H1 (cell line): ENCODE measurements at regions not wholly inside any gene's neighbourhood (a gene's known extent, or its start where the extent isn't known, plus 50 kb on each side); places are given as distances from the start of the nearest gene placed in this dataset.

Experiments used
- BACH1 ChIP-seq: IDR thresholded peaks from 2 replicates; pipeline ENCODE4 v1.6.1; 2012; ENCODE audit warnings: low read length, improper control_type of control experiment
- CHD2 ChIP-seq: IDR thresholded peaks from 2 replicates; pipeline ENCODE4 v1.6.1; 2012; ENCODE audit warnings: low read length, improper control_type of control experiment
- KDM1A ChIP-seq: fragments of 200-600, 300-600 bp; sonication (generic); IDR thresholded peaks from 2 replicates; pipeline ENCODE4 v1.7.1; 2016; ENCODE audit warnings: mild to moderate bottlenecking, low read length, borderline replicate concordance
- NRF1 ChIP-seq: IDR thresholded peaks from 2 replicates; pipeline ENCODE4 v1.6.1; 2011; ENCODE audit warnings: mild to moderate bottlenecking, low read depth, low read length, improper control_type of control experiment
- RNF2 ChIP-seq: fragments of 200-900, 300-1000 bp; sonication (generic); IDR thresholded peaks from 2 replicates; pipeline ENCODE4 v1.7.1; 2016; ENCODE audit warnings: borderline replicate concordance, low read depth, mild to moderate bottlenecking, antibody characterized with exemption, low read length; ENCODE audit not compliant: poor library complexity, severe bottlenecking; ENCODE audit errors: missing control alignments
- SIN3A ChIP-seq, 2 experiments: IDR thresholded peaks in 1 of 2; conservative IDR thresholded peaks in 1 of 2; 2 replicates each; pipeline ENCODE4 v1.6.1; 2011 to 2012; ENCODE audit warnings: low read length in 2 of 2, improper control_type of control experiment in 1 of 2, low read depth in 1 of 2, mild to moderate bottlenecking in 1 of 2
- SP1 ChIP-seq: IDR thresholded peaks from 2 replicates; pipeline ENCODE4 v1.6.1; 2011; ENCODE audit warnings: low read depth, low read length
- SRF ChIP-seq: IDR thresholded peaks from 2 replicates; pipeline ENCODE4 v1.6.1; 2011; ENCODE audit warnings: mild to moderate bottlenecking, low read depth, low read length, moderate library complexity
- SUZ12 ChIP-seq: fragments of 200-600 bp; sonication (generic); IDR thresholded peaks from 2 replicates; pipeline ENCODE4 v1.6.1; 2012; ENCODE audit warnings: mild to moderate bottlenecking, inconsistent platforms, low read length, moderate library complexity, mixed read lengths
- TBP ChIP-seq: IDR thresholded peaks from 2 replicates; pipeline ENCODE4 v1.6.1; 2011; ENCODE audit warnings: low read depth, low read length, improper control_type of control experiment
- TEAD4 ChIP-seq: IDR thresholded peaks from 2 replicates; pipeline ENCODE4 v1.6.1; 2012; ENCODE audit warnings: low read depth, low read length, inconsistent platforms, mixed read lengths
- USF2 ChIP-seq: IDR thresholded peaks from 2 replicates; pipeline ENCODE4 v1.6.1; 2011; ENCODE audit warnings: low read length, improper control_type of control experiment
- ZNF274 ChIP-seq: IDR thresholded peaks from 2 replicates; pipeline ENCODE4 v1.7.0; 2012; ENCODE audit warnings: low read length, borderline replicate concordance; ENCODE audit errors: extremely low read depth

DNA sequence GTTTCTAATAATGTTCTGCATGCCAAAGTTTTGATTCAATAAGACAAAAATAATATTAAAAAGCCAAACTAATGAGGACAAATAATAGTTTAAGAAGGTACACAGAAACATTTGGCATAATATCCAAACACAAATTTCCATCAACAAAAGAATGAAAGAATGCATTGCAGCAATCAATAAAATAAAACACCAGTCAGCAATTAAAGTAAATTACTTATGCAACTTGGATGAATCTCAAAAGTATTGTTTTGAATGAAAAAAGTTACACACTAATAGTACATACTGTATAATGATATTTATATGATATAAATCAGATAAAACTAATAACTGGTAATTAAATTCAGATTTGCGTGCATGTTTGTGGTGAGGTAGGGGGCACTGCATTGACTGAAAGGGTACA, 285.5 kb upstream of the PCDH10 start (continued):
- TF ChIP-seq SRF (no peak), RNF2 (no peak), TBP (no peak), USF2 (no peak), SIN3A (conservative IDR thresholded peaks at IDR 0.05 in 1 of 2, IDR thresholded peaks at IDR 0.05 in 1 of 2; ENCODE audit: low read depth in 1 of 2, low read length in 2 of 2) (no peak), NRF1 (no peak), SUZ12 (no peak), BACH1 (no peak), KDM1A (no peak), ZNF274 (no peak), CHD2 (no peak), TEAD4 (no peak), SP1 (no peak)
